ENCODE measurements at regions not wholly inside any gene's neighbourhood (a gene's known extent, or its start where the extent isn't known, plus 50 kb on each side); places are given as distances from the start of the nearest gene placed in this dataset.
"Not testable (repeated sequence)": the region's sequence is repeated elsewhere in the genome, so short reads cannot be mapped to it uniquely, and the experiment has no call there.

GRCh38 chr5:114060866-114061265, 301.0 kb upstream of the KCNN2 start:
- DNase-seq = no peak

GRCh38 chr5:114062932-114063867, 298.7 kb upstream of the KCNN2 start:
- DNase-seq = no peak

- no peak for DNase-seq
Measured at GRCh38 chr5:114065912-114066311, 296.0 kb upstream of the KCNN2 start.

GRCh38 chr5:114070093-114070722, 291.7 kb upstream of the KCNN2 start:
- DNase-seq = no peak

- DNase-seq = no peak
Measured at GRCh38 chr5:114089259-114089658, 272.6 kb upstream of the KCNN2 start.

- no peak for DNase-seq
Measured at GRCh38 chr5:114097570-114097969, 264.3 kb upstream of the KCNN2 start.

GRCh38 chr5:114099161-114099560, 262.7 kb upstream of the KCNN2 start:
- DNase-seq = no peak

- DNase-seq = no peak
Measured at GRCh38 chr5:114101153-114101552, 260.7 kb upstream of the KCNN2 start.

GRCh38 chr5:114113604-114114003, 248.3 kb upstream of the KCNN2 start:
- no peak for DNase-seq

GRCh38 chr5:114116981-114117380, 244.9 kb upstream of the KCNN2 start:
- DNase-seq = no peak

GRCh38 chr5:114118511-114118910, 243.4 kb upstream of the KCNN2 start:
- DNase-seq = no peak

- DNase-seq = no peak
Measured at GRCh38 chr5:114120166-114120565, 241.7 kb upstream of the KCNN2 start.

GRCh38 chr5:114122852-114123251, 239.0 kb upstream of the KCNN2 start:
- DNase-seq = no peak

- no peak for DNase-seq
Measured at GRCh38 chr5:114123654-114124053, 238.2 kb upstream of the KCNN2 start.

GRCh38 chr5:114146398-114146797, 215.5 kb upstream of the KCNN2 start:
- DNase-seq = no peak

- no peak for DNase-seq
Measured at GRCh38 chr5:114148253-114148652, 213.6 kb upstream of the KCNN2 start.

GRCh38 chr5:114148728-114149127, 213.1 kb upstream of the KCNN2 start:
- DNase-seq = not testable (repeated sequence)

- no peak for DNase-seq
Measured at GRCh38 chr5:114152656-114153360, 209.1 kb upstream of the KCNN2 start.

- no peak for DNase-seq
Measured at GRCh38 chr5:114153392-114153791, 208.5 kb upstream of the KCNN2 start.

GRCh38 chr5:114153833-114154232, 208.0 kb upstream of the KCNN2 start:
- no peak for DNase-seq

GRCh38 chr5:114166081-114166480, 195.8 kb upstream of the KCNN2 start:
- DNase-seq = no peak

- DNase-seq = no peak
Measured at GRCh38 chr5:114174131-114174530, 187.7 kb upstream of the KCNN2 start.

- DNase-seq = no peak
Measured at GRCh38 chr5:114174837-114175236, 187.0 kb upstream of the KCNN2 start.

GRCh38 chr5:114176356-114176755, 185.5 kb upstream of the KCNN2 start:
- DNase-seq = no peak
